ENCODE measurements at regions not wholly inside any gene's neighbourhood (a gene's known extent, or its start where the extent isn't known, plus 50 kb on each side); places are given as distances from the start of the nearest gene placed in this dataset.

DNA sequence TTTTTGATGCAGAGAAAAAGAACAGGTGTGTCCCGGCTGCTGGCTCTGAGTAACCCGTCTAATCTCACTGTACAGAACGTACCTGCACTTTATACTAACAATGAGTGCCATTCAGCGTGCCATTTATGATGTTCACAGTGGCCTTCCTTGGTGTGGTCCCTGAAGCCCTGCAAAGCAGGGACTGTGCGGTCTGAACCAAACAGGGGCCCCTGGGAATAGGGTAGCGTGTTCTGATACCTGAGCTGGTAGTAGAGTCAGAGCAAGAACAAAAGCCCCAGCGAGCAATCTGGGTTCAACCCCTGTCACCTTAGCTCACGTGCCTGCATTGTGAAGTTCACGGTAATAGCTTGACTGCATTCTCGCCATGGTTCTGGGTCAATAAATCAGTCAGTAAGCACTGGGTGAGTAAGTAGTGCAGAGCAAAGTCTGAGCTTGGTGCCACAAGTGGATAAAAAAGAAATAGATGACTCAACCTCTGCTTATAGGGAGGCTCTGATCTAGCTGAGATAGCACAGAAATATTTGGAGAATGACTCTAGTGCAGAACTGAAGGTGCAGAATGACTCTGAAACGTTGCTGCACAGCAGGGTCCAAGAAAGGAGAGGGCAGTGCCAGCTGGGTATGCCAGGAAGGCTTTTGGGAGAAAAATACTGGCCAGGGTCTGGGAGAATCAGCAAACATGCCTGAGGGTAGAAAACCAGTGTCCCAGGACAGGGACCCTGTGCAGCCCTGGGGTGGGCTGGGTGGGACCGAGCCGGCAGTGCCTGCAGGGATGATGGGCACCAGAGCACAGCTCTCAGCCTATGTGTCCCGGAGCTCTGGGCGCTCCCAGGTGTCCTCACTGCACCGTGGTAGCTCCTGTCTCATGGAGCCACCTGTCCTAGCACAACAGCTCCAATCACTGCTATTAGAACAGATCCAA lies 125.9 kb downstream of the RHOU start:
- H3K27me3 ChIP-seq (ENCODE audit: control insufficient read depth in 1 of 2, insufficient read depth in 2 of 2, low read length in 2 of 2), result no peaks in the 10 kb centered on the region
- H3K4me3 ChIP-seq (ENCODE audit: low read length in 2 of 2), result no peak overlapping the region
- no peak overlapping the region for H3K9ac ChIP-seq (ENCODE audit: low read length in 2 of 2)
- no peaks in the 10 kb centered on the region for H3K36me3 ChIP-seq (ENCODE audit: control insufficient read depth in 2 of 2, insufficient read depth in 2 of 2, low read length in 2 of 2)
- no peak overlapping the region for H3K27ac ChIP-seq (ENCODE audit: low read length)
- no peaks in the 10 kb centered on the region for H3K9me3 ChIP-seq (ENCODE audit: control insufficient read depth in 2 of 2, low read length in 2 of 2)
- peaks cover 3% of the 10 kb centered on the region for H3K4me1 ChIP-seq (ENCODE audit: control insufficient read depth, insufficient read depth, low read length)

DNA sequence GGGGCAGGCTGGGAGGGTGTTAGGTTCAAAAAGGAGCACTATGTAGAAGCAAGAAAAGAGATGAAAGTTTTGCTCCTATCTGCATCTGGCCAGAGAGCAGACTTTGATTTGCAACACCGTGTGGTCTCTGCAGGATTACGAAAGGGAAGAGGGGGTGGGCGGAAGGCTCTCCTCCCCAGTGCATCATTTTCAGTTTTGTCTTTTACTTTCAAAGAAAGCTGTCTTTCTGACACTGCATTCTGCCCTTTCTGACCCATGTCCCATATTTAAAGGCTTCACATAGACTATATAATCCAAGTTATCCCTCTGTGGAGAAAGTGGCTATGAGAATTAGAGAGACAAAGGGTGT lies 126.5 kb downstream of the RHOU start:
- H3K4me3 ChIP-seq (ENCODE audit: low read length in 2 of 2), result no peak overlapping the region
- H3K36me3 ChIP-seq (ENCODE audit: control insufficient read depth in 2 of 2, insufficient read depth in 2 of 2, low read length in 2 of 2), result no peaks in the 10 kb centered on the region
- peaks cover 3% of the 10 kb centered on the region for H3K4me1 ChIP-seq (ENCODE audit: control insufficient read depth, insufficient read depth, low read length)
- no peaks in the 10 kb centered on the region for H3K27me3 ChIP-seq (ENCODE audit: control insufficient read depth in 1 of 2, insufficient read depth in 2 of 2, low read length in 2 of 2)
- H3K9ac ChIP-seq (ENCODE audit: low read length in 2 of 2), result no peak overlapping the region
- no peaks in the 10 kb centered on the region for H3K9me3 ChIP-seq (ENCODE audit: control insufficient read depth in 2 of 2, low read length in 2 of 2)
- no peak overlapping the region for H3K27ac ChIP-seq (ENCODE audit: low read length)

DNA sequence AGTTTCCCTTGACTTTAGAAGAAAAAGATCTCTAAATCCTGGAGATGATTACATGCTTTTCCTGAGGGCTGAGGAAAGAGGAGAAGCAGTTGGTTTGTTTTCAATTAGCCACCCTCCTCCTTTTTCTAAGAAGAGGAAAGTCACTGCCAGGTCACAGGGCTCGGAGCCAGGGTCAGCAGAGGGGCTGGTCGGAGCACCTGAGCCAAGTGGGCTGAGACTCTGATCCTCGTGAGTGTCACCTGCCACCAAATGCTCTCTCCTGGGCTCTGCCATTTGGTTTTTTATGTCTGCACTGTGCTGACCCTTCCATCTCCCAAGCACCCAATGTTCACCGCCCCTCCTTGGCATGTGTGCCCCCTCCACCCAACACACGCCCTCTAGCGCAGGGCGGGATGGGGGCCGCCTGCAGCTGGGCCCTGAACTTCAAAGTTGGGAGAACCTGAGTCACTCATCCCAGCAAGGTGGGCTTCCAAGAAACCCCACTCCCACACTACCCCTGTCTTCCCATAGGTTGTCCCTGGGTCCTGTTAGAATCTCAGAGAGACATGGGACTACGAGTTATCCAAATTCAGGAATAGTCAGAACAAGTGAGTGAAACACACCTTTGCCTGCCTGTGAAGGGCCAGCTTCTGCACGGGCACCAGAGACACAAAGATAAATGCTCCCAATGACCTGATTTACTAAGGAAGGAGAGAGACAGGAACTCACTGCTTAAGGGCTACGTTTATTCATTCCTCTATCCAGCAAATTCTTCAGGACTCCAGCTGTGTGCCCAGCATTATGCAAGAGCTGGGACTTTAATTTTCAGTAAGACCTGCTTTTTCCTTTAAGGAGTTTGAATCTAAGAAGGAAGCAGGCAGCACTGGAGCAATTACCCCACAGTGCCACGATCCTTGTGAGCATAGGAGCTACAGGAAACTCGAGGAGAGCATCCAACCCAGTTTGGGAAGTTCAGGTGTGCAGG lies 127.5 kb downstream of the RHOU start:
- peaks cover 3% of the 10 kb centered on the region for H3K4me1 ChIP-seq (ENCODE audit: control insufficient read depth, insufficient read depth, low read length)
- H3K9me3 ChIP-seq (ENCODE audit: control insufficient read depth in 2 of 2, low read length in 2 of 2), result no peaks in the 10 kb centered on the region
- H3K27ac ChIP-seq (ENCODE audit: low read length), result no peak overlapping the region
- no peak overlapping the region for H3K9ac ChIP-seq (ENCODE audit: low read length in 2 of 2)
- H3K27me3 ChIP-seq (ENCODE audit: control insufficient read depth in 1 of 2, insufficient read depth in 2 of 2, low read length in 2 of 2), result no peaks in the 10 kb centered on the region
- H3K4me3 ChIP-seq (ENCODE audit: low read length in 2 of 2), result no peak overlapping the region
- H3K36me3 ChIP-seq (ENCODE audit: control insufficient read depth in 2 of 2, insufficient read depth in 2 of 2, low read length in 2 of 2), result no peaks in the 10 kb centered on the region

DNA sequence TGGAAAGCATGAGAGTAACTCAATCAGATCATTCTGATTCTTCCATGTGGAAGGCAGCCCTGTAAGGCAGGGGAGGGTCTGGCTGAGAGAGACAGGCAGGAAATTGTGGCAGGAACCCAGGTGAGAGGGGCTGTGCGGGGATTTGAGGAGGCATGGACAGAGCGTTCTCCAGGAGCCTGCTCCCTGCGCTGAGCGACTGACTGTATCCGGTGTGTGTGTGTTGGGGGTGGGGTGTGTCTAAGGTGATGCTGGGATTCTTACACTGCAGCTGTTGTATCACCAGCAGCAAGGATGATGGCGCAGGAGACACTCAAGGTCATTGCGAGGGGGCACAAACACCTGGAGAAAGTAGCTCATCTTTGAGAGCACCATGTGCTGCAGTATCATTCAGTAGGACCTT lies 128.5 kb downstream of the RHOU start:
- no peaks in the 10 kb centered on the region for H3K36me3 ChIP-seq (ENCODE audit: control insufficient read depth in 2 of 2, insufficient read depth in 2 of 2, low read length in 2 of 2)
- peaks cover 3% of the 10 kb centered on the region for H3K4me1 ChIP-seq (ENCODE audit: control insufficient read depth, insufficient read depth, low read length)
- no peaks in the 10 kb centered on the region for H3K27me3 ChIP-seq (ENCODE audit: control insufficient read depth in 1 of 2, insufficient read depth in 2 of 2, low read length in 2 of 2)
- no peak overlapping the region for H3K27ac ChIP-seq (ENCODE audit: low read length)
- no peaks in the 10 kb centered on the region for H3K9me3 ChIP-seq (ENCODE audit: control insufficient read depth in 2 of 2, low read length in 2 of 2)
- no peak overlapping the region for H3K9ac ChIP-seq (ENCODE audit: low read length in 2 of 2)
- H3K4me3 ChIP-seq (ENCODE audit: low read length in 2 of 2), result no peak overlapping the region

DNA sequence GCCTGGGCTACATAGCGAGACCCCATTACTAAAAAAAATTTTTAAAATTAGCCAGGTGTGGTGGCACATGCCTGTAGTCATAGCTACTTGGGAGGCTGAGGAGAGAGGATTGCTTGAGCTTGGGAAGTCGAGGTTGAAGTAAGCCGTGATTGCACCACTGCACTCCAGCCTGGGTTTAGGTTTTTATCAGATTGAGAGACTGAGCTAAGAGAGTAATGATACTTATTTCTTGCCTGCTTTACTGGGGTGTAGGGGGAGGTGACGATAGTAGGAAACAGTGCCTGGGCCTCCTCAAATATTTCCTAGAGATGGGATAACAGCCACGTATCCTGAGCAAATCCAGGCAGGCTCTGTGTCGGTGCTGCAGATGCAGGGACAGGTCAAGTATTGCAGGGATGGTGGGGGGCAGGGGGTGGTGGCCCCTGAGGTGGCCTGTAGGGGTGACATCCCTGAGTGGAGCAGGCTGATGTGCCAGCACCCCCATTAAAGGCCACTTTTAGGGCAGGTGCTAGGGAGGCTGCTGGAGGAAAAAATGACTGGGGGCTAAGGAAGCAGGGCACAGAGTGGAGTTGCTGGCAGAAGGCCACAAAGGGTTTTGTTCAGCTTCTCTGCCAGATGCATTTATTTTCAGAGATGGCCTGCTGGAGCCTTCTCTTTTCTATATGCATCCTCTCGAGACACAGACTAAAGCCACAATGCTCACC lies 130.5 kb downstream of the RHOU start:
- no peak overlapping the region for H3K9ac ChIP-seq (ENCODE audit: low read length in 2 of 2)
- no peaks in the 10 kb centered on the region for H3K9me3 ChIP-seq (ENCODE audit: control insufficient read depth in 2 of 2, low read length in 2 of 2)
- no peaks in the 10 kb centered on the region for H3K27me3 ChIP-seq (ENCODE audit: control insufficient read depth in 1 of 2, insufficient read depth in 2 of 2, low read length in 2 of 2)
- H3K4me1 ChIP-seq (ENCODE audit: control insufficient read depth, insufficient read depth, low read length), result peaks cover 3% of the 10 kb centered on the region
- no peak overlapping the region for H3K4me3 ChIP-seq (ENCODE audit: low read length in 2 of 2)
- no peak overlapping the region for H3K27ac ChIP-seq (ENCODE audit: low read length)
- H3K36me3 ChIP-seq (ENCODE audit: control insufficient read depth in 2 of 2, insufficient read depth in 2 of 2, low read length in 2 of 2), result no peaks in the 10 kb centered on the region

DNA sequence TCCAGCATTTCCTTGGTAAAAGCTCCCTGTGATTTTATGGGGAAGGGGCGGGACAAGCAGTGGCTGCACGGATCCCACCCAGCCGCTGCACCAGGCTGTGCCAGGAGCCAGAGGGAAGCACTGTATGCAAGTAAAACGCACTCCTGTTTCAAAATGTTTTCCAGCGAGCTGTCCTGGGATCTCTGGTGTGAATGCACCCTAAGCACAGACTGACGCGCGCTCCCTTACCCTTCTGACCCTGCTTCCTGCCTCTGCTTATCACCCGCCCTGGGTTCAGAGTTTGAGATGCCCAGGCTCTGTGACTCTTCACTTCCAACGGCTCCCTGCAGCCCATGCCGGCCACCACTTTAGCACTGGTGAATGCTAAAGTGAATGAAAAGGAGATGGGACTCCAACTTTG lies 131.2 kb downstream of the RHOU start:
- H3K9ac ChIP-seq (ENCODE audit: low read length in 2 of 2), result no peak overlapping the region
- no peak overlapping the region for H3K27ac ChIP-seq (ENCODE audit: low read length)

DNA sequence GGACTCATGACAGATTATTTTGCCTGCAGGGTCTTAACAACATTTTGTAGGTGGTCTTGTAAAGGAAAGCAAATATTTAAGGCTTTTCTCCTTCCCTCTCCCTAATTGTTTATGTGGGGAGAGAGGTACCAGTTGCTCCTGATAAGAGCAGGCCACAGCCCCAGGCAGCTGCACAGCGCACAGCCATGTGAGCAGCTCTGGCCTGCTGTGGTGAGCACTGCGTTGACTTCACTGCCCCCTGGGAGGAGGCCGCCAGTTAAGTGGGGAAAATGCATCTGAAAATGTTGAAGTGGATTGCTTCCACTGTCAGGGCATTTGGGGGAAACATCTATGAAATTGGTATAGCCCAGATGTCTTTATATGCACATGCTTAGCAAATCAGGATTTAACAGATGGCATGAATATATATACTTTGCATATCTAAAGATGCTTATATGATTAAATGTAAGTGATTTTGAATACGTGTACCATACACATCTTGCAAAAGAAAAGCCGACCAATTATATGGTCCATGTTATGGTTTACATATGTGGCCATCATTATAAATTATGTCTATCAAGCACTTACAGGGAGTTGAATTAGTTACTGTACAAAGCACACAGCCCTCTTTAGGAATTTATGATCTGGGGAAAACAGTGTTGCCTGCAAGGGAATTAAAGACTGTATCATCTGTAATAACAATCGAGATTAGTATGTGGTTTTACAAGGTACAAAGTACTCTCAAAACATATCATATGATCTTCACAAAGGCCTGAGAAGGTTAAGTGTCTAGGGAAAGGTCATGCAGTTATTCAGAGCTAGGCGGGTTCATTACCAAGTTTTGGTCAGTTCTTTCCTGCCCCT lies 132.1 kb downstream of the RHOU start:
- Histone ChIP-seq H3K4me1 (ENCODE audit: control insufficient read depth, insufficient read depth, low read length) (peaks cover 6% of the 10 kb centered on the region), H3K27me3 (ENCODE audit: control insufficient read depth in 1 of 2, insufficient read depth in 2 of 2, low read length in 2 of 2) (no peaks in the 10 kb centered on the region), H3K36me3 (ENCODE audit: control insufficient read depth in 2 of 2, insufficient read depth in 2 of 2, low read length in 2 of 2) (no peaks in the 10 kb centered on the region), H3K9ac (ENCODE audit: low read length in 2 of 2) (no peak overlapping the region), H3K4me3 (ENCODE audit: low read length in 2 of 2) (no peak overlapping the region), H3K27ac (ENCODE audit: low read length) (no peak overlapping the region), H3K9me3 (ENCODE audit: control insufficient read depth in 2 of 2, low read length in 2 of 2) (no peaks in the 10 kb centered on the region)

More for the DNA sequence above, 131.2 kb downstream of the RHOU start:
- H3K9me3 ChIP-seq (ENCODE audit: control insufficient read depth in 2 of 2, low read length in 2 of 2), result no peaks in the 10 kb centered on the region
- no peak overlapping the region for H3K4me3 ChIP-seq (ENCODE audit: low read length in 2 of 2)
- no peaks in the 10 kb centered on the region for H3K27me3 ChIP-seq (ENCODE audit: control insufficient read depth in 1 of 2, insufficient read depth in 2 of 2, low read length in 2 of 2)
- H3K4me1 ChIP-seq (ENCODE audit: control insufficient read depth, insufficient read depth, low read length), result peaks cover 9% of the 10 kb centered on the region
- no peaks in the 10 kb centered on the region for H3K36me3 ChIP-seq (ENCODE audit: control insufficient read depth in 2 of 2, insufficient read depth in 2 of 2, low read length in 2 of 2)

DNA sequence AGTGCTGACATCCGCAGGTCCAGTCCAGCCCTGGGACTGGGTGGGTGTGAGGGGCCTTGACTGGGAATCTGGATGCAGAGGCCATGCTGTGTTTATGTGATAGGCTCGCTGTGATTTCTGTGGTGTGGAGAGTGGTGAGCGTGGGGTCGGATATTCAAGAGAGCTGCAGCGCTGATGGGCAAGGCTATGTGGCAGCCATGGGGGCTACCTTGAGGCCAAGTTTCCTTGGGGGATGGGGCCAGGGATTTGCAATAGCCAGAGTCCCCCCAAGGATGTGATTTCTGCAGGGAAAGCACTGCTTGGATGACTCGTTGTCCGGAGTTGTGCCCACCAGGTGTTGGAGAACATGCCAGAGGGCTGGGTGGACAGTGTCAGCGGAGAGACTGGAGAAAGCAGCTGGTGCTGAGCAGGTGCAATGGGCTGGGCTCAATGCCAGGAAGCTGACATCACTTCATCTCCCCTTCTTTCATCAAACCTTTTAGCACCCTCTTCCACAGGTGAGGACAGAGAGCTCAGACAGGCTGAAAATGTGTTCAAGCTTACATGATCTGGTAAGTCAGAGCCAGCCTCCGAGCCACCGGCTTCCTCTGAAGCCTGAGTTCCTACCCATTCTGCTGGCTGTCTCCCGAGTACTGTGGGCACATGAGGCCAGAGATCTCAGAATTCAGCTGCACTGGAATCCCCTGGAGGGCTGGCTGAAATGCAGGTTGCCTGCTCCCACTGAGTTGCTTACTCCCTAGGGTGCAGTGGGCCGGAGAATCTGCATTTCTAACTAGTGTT lies 132.9 kb downstream of the RHOU start:
- Histone ChIP-seq H3K27ac (ENCODE audit: low read length) (no peak overlapping the region), H3K9ac (ENCODE audit: low read length in 2 of 2) (no peak overlapping the region), H3K4me3 (ENCODE audit: low read length in 2 of 2) (no peak overlapping the region), H3K9me3 (ENCODE audit: control insufficient read depth in 2 of 2, low read length in 2 of 2) (no peaks in the 10 kb centered on the region), H3K4me1 (ENCODE audit: control insufficient read depth, insufficient read depth, low read length) (peaks cover 6% of the 10 kb centered on the region), H3K27me3 (ENCODE audit: control insufficient read depth in 1 of 2, insufficient read depth in 2 of 2, low read length in 2 of 2) (no peaks in the 10 kb centered on the region), H3K36me3 (ENCODE audit: control insufficient read depth in 2 of 2, insufficient read depth in 2 of 2, low read length in 2 of 2) (no peaks in the 10 kb centered on the region)

DNA sequence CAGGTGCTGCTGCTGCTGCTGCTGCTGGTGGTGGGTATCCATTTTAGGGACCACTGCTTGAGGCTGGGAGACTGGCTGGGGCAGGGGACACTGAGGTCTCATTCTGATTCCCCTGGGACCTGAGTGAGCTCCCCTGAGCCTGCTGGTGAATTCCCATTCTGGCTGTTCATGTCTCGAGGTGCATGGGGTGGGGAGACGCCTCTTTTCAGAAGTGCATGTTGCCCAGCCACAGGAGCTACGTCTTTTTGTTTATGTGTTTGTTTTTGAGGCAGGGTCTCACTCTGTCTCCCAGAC lies 133.4 kb downstream of the RHOU start:
- H3K36me3 ChIP-seq (ENCODE audit: control insufficient read depth in 2 of 2, insufficient read depth in 2 of 2, low read length in 2 of 2), result no peaks in the 10 kb centered on the region
- no peaks in the 10 kb centered on the region for H3K9me3 ChIP-seq (ENCODE audit: control insufficient read depth in 2 of 2, low read length in 2 of 2)
- H3K9ac ChIP-seq (ENCODE audit: low read length in 2 of 2), result no peak overlapping the region
- H3K4me1 ChIP-seq (ENCODE audit: control insufficient read depth, insufficient read depth, low read length), result peaks cover 6% of the 10 kb centered on the region
- no peaks in the 10 kb centered on the region for H3K27me3 ChIP-seq (ENCODE audit: control insufficient read depth in 1 of 2, insufficient read depth in 2 of 2, low read length in 2 of 2)
- H3K4me3 ChIP-seq (ENCODE audit: low read length in 2 of 2), result no peak overlapping the region
- H3K27ac ChIP-seq (ENCODE audit: low read length), result no peak overlapping the region

Measured in stomach smooth muscle (tissue), 2 donors.